Activated CD4-positive, alpha-beta T cell treated with anti-CD3 and anti-CD28 coated beads, Interleukin-2, amount 50 U/mL, for 1 hour (primary cell): ENCODE measurements at regions not wholly inside any gene's neighbourhood (a gene's known extent, or its start where the extent isn't known, plus 50 kb on each side); places are given as distances from the start of the nearest gene placed in this dataset.

Experiments
- DNase-seq: peaks from one replicate; pipeline ENCODE4 v3.0.0-alpha.2; 2020

- no peak for DNase-seq
These were observed 684.2 kb downstream of the EPHA4 start for GRCh38 chr2:220887876-220888275.

- DNase-seq: no peak
These were observed 681.2 kb downstream of the EPHA4 start for GRCh38 chr2:220890931-220891330.

GRCh38 chr2:220891405-220891804 lies 680.7 kb downstream of the EPHA4 start:
- no peak for DNase-seq

GRCh38 chr2:220892018-220892634 lies 680.0 kb downstream of the EPHA4 start:
- DNase-seq: no peak

- no peak for DNase-seq
These were observed 678.7 kb downstream of the EPHA4 start for GRCh38 chr2:220893411-220893810.

GRCh38 chr2:220894069-220894468 lies 678.0 kb downstream of the EPHA4 start:
- no peak for DNase-seq

- no peak for DNase-seq
These were observed 672.6 kb downstream of the EPHA4 start for GRCh38 chr2:220899492-220899891.

GRCh38 chr2:220904015-220904414 lies 668.1 kb downstream of the EPHA4 start:
- no peak for DNase-seq

- no peak for DNase-seq
These were observed 658.7 kb downstream of the EPHA4 start for GRCh38 chr2:220913384-220913783.

- no peak for DNase-seq
These were observed 656.9 kb downstream of the EPHA4 start for GRCh38 chr2:220915092-220915623.

GRCh38 chr2:220916931-220917330 lies 655.2 kb downstream of the EPHA4 start:
- DNase-seq: no peak

GRCh38 chr2:220930271-220931076 lies 641.6 kb downstream of the EPHA4 start:
- no peak for DNase-seq

- no peak for DNase-seq
These were observed 640.6 kb downstream of the EPHA4 start for GRCh38 chr2:220931491-220931890.

- no peak for DNase-seq
These were observed 640.1 kb downstream of the EPHA4 start for GRCh38 chr2:220932041-220932440.

GRCh38 chr2:220935789-220936321 lies 636.2 kb downstream of the EPHA4 start:
- DNase-seq: no peak

- no peak for DNase-seq
These were observed 635.4 kb downstream of the EPHA4 start for GRCh38 chr2:220936641-220937197.

- DNase-seq: no peak
These were observed 634.9 kb downstream of the EPHA4 start for GRCh38 chr2:220937245-220937644.

- DNase-seq: no peak
These were observed 631.5 kb downstream of the EPHA4 start for GRCh38 chr2:220940646-220941045.

GRCh38 chr2:220941683-220942082 lies 630.4 kb downstream of the EPHA4 start:
- no peak for DNase-seq

- no peak for DNase-seq
These were observed 625.6 kb downstream of the EPHA4 start for GRCh38 chr2:220946552-220946951.

GRCh38 chr2:220948579-220948978 lies 623.5 kb downstream of the EPHA4 start:
- no peak for DNase-seq

GRCh38 chr2:220949466-220949865 lies 622.6 kb downstream of the EPHA4 start:
- DNase-seq: no peak

GRCh38 chr2:220955776-220956175 lies 616.3 kb downstream of the EPHA4 start:
- no peak for DNase-seq

GRCh38 chr2:220956429-220956828 lies 615.7 kb downstream of the EPHA4 start:
- no peak for DNase-seq
